Gastrocnemius medialis (tissue), 4 donors: ENCODE measurements at regions not wholly inside any gene's neighbourhood (a gene's known extent, or its start where the extent isn't known, plus 50 kb on each side); places are given as distances from the start of the nearest gene placed in this dataset.

Experiments
- CTCF ChIP-seq, 5 experiments: fragments of 450-650 bp in 3 of 5; fragments of 200-600 bp in 2 of 5; sonication (generic) in 2 of 5; IDR thresholded peaks in 4 of 5; conservative IDR thresholded peaks in 1 of 5; 1 replicate in 4 of 5; 2 replicates in 1 of 5; pipeline ENCODE4 v1.5.1; 2016 to 2019; ENCODE audit warnings: antibody characterized with exemption in 5 of 5, mild to moderate bottlenecking in 3 of 5, moderate library complexity in 3 of 5
- POLR2A ChIP-seq, 2 donors: fragments of 450-650 bp; IDR thresholded peaks; one replicate each; pipeline ENCODE4 v1.6.1; 2017; ENCODE audit warnings: antibody characterized with exemption in 2 of 2, mild to moderate bottlenecking in 2 of 2, moderate library complexity in 2 of 2

GRCh38 chr14:40371011-40371410, 938.8 kb upstream of the FBXO33 start:
- no peak for TF ChIP-seq CTCF (IDR thresholded peaks at IDR 0.05 in 4 of 5, conservative IDR thresholded peaks at IDR 0.05 in 1 of 5)
- TF ChIP-seq POLR2A (IDR thresholded peaks at IDR 0.05): no peak
